HuH-7.5 (cell line): ENCODE measurements at regions not wholly inside any gene's neighbourhood (a gene's known extent, or its start where the extent isn't known, plus 50 kb on each side); places are given as distances from the start of the nearest gene placed in this dataset.

ENCODE experiments used
- DNase-seq: peaks from one replicate; pipeline ENCODE4 v3.0.0; 2011; ENCODE audit warnings: low spot score

GRCh38 chr6:23367311-23367710 is 758.7 kb upstream of the NRSN1 start:
- DNase-seq = no peak

- no peak for DNase-seq
Measured at GRCh38 chr6:23368557-23368956, 757.5 kb upstream of the NRSN1 start.

- no peak for DNase-seq
Measured at GRCh38 chr6:23370051-23370450, 756.0 kb upstream of the NRSN1 start.

GRCh38 chr6:23371132-23371915 is 754.7 kb upstream of the NRSN1 start:
- no peak for DNase-seq

- no peak for DNase-seq
Measured at GRCh38 chr6:23377830-23378229, 748.2 kb upstream of the NRSN1 start.

GRCh38 chr6:23380465-23380864 is 745.5 kb upstream of the NRSN1 start:
- DNase-seq = no peak

- no peak for DNase-seq
Measured at GRCh38 chr6:23388086-23388783, 737.8 kb upstream of the NRSN1 start.

- DNase-seq = no peak
Measured at GRCh38 chr6:23389386-23389785, 736.6 kb upstream of the NRSN1 start.

- DNase-seq = no peak
Measured at GRCh38 chr6:23390221-23390620, 735.8 kb upstream of the NRSN1 start.

GRCh38 chr6:23394681-23395080 is 731.3 kb upstream of the NRSN1 start:
- DNase-seq = no peak

GRCh38 chr6:23395381-23395780 is 730.6 kb upstream of the NRSN1 start:
- DNase-seq = no peak

GRCh38 chr6:23396949-23397348 is 729.1 kb upstream of the NRSN1 start:
- DNase-seq = no peak

GRCh38 chr6:23403460-23403859 is 722.6 kb upstream of the NRSN1 start:
- DNase-seq = no peak

- no peak for DNase-seq
Measured at GRCh38 chr6:23409531-23409930, 716.5 kb upstream of the NRSN1 start.

- no peak for DNase-seq
Measured at GRCh38 chr6:23410439-23410838, 715.6 kb upstream of the NRSN1 start.

GRCh38 chr6:23412770-23413169 is 713.2 kb upstream of the NRSN1 start:
- DNase-seq = no peak

- DNase-seq = no peak
Measured at GRCh38 chr6:23413327-23414050, 712.5 kb upstream of the NRSN1 start.

GRCh38 chr6:23414051-23414445 is 712.0 kb upstream of the NRSN1 start:
- DNase-seq = no peak

GRCh38 chr6:23414922-23415321 is 711.1 kb upstream of the NRSN1 start:
- no peak for DNase-seq

- DNase-seq = no peak
Measured at GRCh38 chr6:23415819-23416427, 710.1 kb upstream of the NRSN1 start.

GRCh38 chr6:23417133-23417532 is 708.9 kb upstream of the NRSN1 start:
- no peak for DNase-seq

GRCh38 chr6:23418095-23418494 is 707.9 kb upstream of the NRSN1 start:
- no peak for DNase-seq

- no peak for DNase-seq
Measured at GRCh38 chr6:23419046-23419445, 707.0 kb upstream of the NRSN1 start.
